Muscle of back (tissue), 3 donors: ENCODE measurements at regions not wholly inside any gene's neighbourhood (a gene's known extent, or its start where the extent isn't known, plus 50 kb on each side); places are given as distances from the start of the nearest gene placed in this dataset.

Experiments
- DNase-seq, 3 donors: peaks; one replicate each; pipeline versions ENCODE4 v3.0.0 to v3.0.0-alpha.2; 2013

- DNase-seq = no peak
Observed at GRCh38 chr1:59115865-59116264, 181.0 kb upstream of the FGGY start.

- peak in 1 of 3 donors; percentile 24 for DNase-seq
Observed at GRCh38 chr1:59116920-59117542, 179.9 kb upstream of the FGGY start.

- no peak for DNase-seq
Observed at GRCh38 chr1:59122527-59122926, 174.4 kb upstream of the FGGY start.

GRCh38 chr1:59123081-59123681 lies 173.7 kb upstream of the FGGY start:
- DNase-seq = no peak

GRCh38 chr1:59124166-59124565 lies 172.7 kb upstream of the FGGY start:
- DNase-seq = no peak

- no peak for DNase-seq
Observed at GRCh38 chr1:59125154-59125553, 171.7 kb upstream of the FGGY start.

GRCh38 chr1:59125676-59126320 lies 171.1 kb upstream of the FGGY start:
- DNase-seq = no peak

GRCh38 chr1:59126366-59126765 lies 170.5 kb upstream of the FGGY start:
- no peak for DNase-seq

- DNase-seq = peak in 1 of 3 donors; percentile 70
Observed at GRCh38 chr1:59128239-59128736, 168.6 kb upstream of the FGGY start.

GRCh38 chr1:59128784-59129227 lies 168.1 kb upstream of the FGGY start:
- DNase-seq = no peak

GRCh38 chr1:59132295-59132694 lies 164.6 kb upstream of the FGGY start:
- no peak for DNase-seq

- no peak for DNase-seq
Observed at GRCh38 chr1:59133997-59134396, 162.9 kb upstream of the FGGY start.

GRCh38 chr1:59135761-59136255 lies 161.1 kb upstream of the FGGY start:
- DNase-seq = no peak

- DNase-seq = no peak
Observed at GRCh38 chr1:59136541-59137275, 160.2 kb upstream of the FGGY start.

- DNase-seq = no peak
Observed at GRCh38 chr1:59137276-59137615, 159.6 kb upstream of the FGGY start.

- DNase-seq = no peak
Observed at GRCh38 chr1:59137968-59138367, 158.9 kb upstream of the FGGY start.

GRCh38 chr1:59138402-59138801 lies 158.5 kb upstream of the FGGY start:
- DNase-seq = peak in 1 of 3 donors; percentile 62

GRCh38 chr1:59139396-59139795 lies 157.5 kb upstream of the FGGY start:
- DNase-seq = no peak

GRCh38 chr1:59141267-59141863 lies 155.5 kb upstream of the FGGY start:
- DNase-seq = no peak

GRCh38 chr1:59142311-59143132 lies 154.4 kb upstream of the FGGY start:
- no peak for DNase-seq

- DNase-seq = peak; percentile 40 to 93 (median 65)
Observed at GRCh38 chr1:59143133-59143487, 153.8 kb upstream of the FGGY start.
